Caco-2 (cell line): ENCODE measurements at regions not wholly inside any gene's neighbourhood (a gene's known extent, or its start where the extent isn't known, plus 50 kb on each side); places are given as distances from the start of the nearest gene placed in this dataset.

Experiments used
- BruUV-seq: library from RNA; stranded (reverse); fragments of 400-500 nt; replicated peaks from 2 replicates; lab custom pipeline; 2021; lab: Mats Ljungman, UMichigan
- CTCF ChIA-PET: fragments of 300-600 bp; sonication (Branson Sonifier 250); formaldehyde crosslinking; loops from one replicate; lab custom pipeline; 2022; ENCODE audit warnings: antibody characterized with exemption; lab: Charles Lee
- POLR2A ChIA-PET: fragments of 300-600 bp; sonication (Branson Sonifier 250); formaldehyde crosslinking; loops from one replicate; lab custom pipeline; 2022; ENCODE audit warnings: antibody characterized with exemption; lab: Charles Lee
- DNase-seq, 2 experiments: peaks; one replicate each; pipeline versions ENCODE4 v3.0.0 to v3.0.0-alpha.2; 2020 to 2022
- H3K27me3 ChIP-seq: replicated peaks from 2 replicates; pipeline ENCODE4 v1.6.0; 2011; ENCODE audit warnings: low read length; ENCODE audit not compliant: control insufficient read depth, insufficient read depth
- H3K36me3 ChIP-seq: 2 replicates; pipeline ENCODE4 v1.5.1; 2011; ENCODE audit warnings: low read length; ENCODE audit not compliant: control insufficient read depth, insufficient read depth
- H3K4me1 ChIP-seq: fragments of 250-450 bp; sonication (Bioruptor Pico); 2 replicates; pipeline ENCODE4 v1.5.1; 2020; ENCODE audit warnings: mild to moderate bottlenecking
- H3K4me3 ChIP-seq: 2 replicates; pipeline ENCODE4 v1.5.1; 2011; ENCODE audit warnings: low read depth, mild to moderate bottlenecking, control low read depth, low read length
- H3K9me3 ChIP-seq: fragments of 250-450 bp; sonication (Bioruptor Pico); 2 replicates; pipeline ENCODE4 v1.5.1; 2020; ENCODE audit warnings: mild to moderate bottlenecking, moderate library complexity
- H3K27ac Mint-ChIP-seq: one replicate; pipeline ENCODE4 v1.8.0; 2022; ENCODE audit warnings: mixed read lengths; ENCODE audit not compliant: unreplicated experiment
- H3K27me3 Mint-ChIP-seq: one replicate; pipeline ENCODE4 v1.8.0; 2022; ENCODE audit warnings: mixed read lengths; ENCODE audit not compliant: insufficient read depth, unreplicated experiment
- H3K36me3 Mint-ChIP-seq: one replicate; pipeline ENCODE4 v1.8.0; 2022; ENCODE audit warnings: mild to moderate bottlenecking, mixed read lengths; ENCODE audit not compliant: insufficient read depth, unreplicated experiment
- H3K4me1 Mint-ChIP-seq: one replicate; pipeline ENCODE4 v1.8.0; 2022; ENCODE audit warnings: low read depth, mixed read lengths; ENCODE audit not compliant: unreplicated experiment
- H3K4me3 Mint-ChIP-seq: one replicate; pipeline ENCODE4 v1.8.0; 2022; ENCODE audit warnings: mild to moderate bottlenecking, moderate library complexity, mixed read lengths; ENCODE audit not compliant: unreplicated experiment
- H3K9me3 Mint-ChIP-seq: one replicate; pipeline ENCODE4 v1.8.0; 2022; ENCODE audit warnings: mixed read lengths; ENCODE audit not compliant: unreplicated experiment
- intact Hi-C: fragments of 100-400 bp; cut with micrococcal nuclease; formaldehyde crosslinking; loops from one replicate; pipeline ENCODE4 v1.10.0; 2022; ENCODE audit not compliant: unreplicated experiment
- TF ChIP-seq, protein P1 (sequence below), 2 experiments: fragments of 200-600 bp in 1 of 2; IDR thresholded peaks; 1 replicate in 1 of 2; 2 replicates in 1 of 2; pipeline versions ENCODE4 v1.5.1 to v1.8.0; 2011 to 2022; ENCODE audit warnings: antibody characterized with exemption in 1 of 2, control low read depth in 1 of 2, inconsistent platforms in 1 of 2, low read depth in 1 of 2, low read length in 1 of 2, mild to moderate bottlenecking in 1 of 2, moderate library complexity in 1 of 2; ENCODE audit not compliant: insufficient read depth in 1 of 2, severe bottlenecking in 1 of 2, unreplicated experiment in 1 of 2

DNA sequence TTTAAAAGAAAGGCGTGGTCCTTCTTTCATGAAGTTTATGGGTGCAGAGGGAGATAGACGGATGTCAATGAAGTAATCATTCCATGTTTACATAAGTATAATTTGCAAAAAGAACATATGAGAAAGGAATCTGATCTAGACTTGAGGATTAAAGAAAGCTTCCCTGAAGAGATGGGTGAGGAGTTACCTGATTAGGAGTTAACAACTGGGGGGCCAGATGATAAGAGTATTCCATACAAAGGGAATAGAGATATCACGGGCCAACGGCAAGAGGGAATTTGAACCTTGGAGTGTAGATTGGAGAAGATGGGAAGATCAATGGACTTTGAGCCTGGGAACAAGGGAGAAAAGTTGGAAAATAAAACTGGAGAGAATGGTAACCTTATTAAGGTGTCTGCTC is 1959.9 kb upstream of the WWC1 start:
- H3K4me3 Mint-ChIP-seq = no peak overlapping the region
- Histone ChIP-seq H3K4me1 (no peaks in the 10 kb centered on the region), H3K27me3 (no peaks in the 10 kb centered on the region), H3K36me3 (no peaks in the 10 kb centered on the region), H3K4me3 (no peak overlapping the region), H3K9me3 (no peaks in the 10 kb centered on the region)
- DNase-seq = no peak
- H3K36me3 Mint-ChIP-seq = no peaks in the 10 kb centered on the region
- peaks cover 9% of the 10 kb centered on the region for H3K9me3 Mint-ChIP-seq
- H3K4me1 Mint-ChIP-seq = peaks cover 8% of the 10 kb centered on the region
- intact Hi-C loops = no loop called here
- BruUV-seq = no TSS peak
- H3K27ac Mint-ChIP-seq = no peak overlapping the region
- ChIA-PET POLR2A (no interaction called here), CTCF (no interaction called here)
- TF ChIP-seq, protein P1, sequence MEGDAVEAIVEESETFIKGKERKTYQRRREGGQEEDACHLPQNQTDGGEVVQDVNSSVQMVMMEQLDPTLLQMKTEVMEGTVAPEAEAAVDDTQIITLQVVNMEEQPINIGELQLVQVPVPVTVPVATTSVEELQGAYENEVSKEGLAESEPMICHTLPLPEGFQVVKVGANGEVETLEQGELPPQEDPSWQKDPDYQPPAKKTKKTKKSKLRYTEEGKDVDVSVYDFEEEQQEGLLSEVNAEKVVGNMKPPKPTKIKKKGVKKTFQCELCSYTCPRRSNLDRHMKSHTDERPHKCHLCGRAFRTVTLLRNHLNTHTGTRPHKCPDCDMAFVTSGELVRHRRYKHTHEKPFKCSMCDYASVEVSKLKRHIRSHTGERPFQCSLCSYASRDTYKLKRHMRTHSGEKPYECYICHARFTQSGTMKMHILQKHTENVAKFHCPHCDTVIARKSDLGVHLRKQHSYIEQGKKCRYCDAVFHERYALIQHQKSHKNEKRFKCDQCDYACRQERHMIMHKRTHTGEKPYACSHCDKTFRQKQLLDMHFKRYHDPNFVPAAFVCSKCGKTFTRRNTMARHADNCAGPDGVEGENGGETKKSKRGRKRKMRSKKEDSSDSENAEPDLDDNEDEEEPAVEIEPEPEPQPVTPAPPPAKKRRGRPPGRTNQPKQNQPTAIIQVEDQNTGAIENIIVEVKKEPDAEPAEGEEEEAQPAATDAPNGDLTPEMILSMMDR (IDR thresholded peaks at IDR 0.05; ENCODE audit: insufficient read depth in 1 of 2, low read depth in 1 of 2, low read length in 1 of 2, severe bottlenecking in 1 of 2, unreplicated experiment in 1 of 2) = no peak
- H3K27me3 Mint-ChIP-seq = no peaks in the 10 kb centered on the region

- Histone ChIP-seq H3K4me3 (no peak overlapping the region), H3K9me3 (no peaks in the 10 kb centered on the region), H3K36me3 (no peaks in the 10 kb centered on the region), H3K27me3 (no peaks in the 10 kb centered on the region; the same call in 1 of the 2 replicates), H3K4me1 (no peaks in the 10 kb centered on the region)
- H3K27me3 Mint-ChIP-seq = no peaks in the 10 kb centered on the region
- H3K9me3 Mint-ChIP-seq = no peaks in the 10 kb centered on the region
- ChIA-PET CTCF (no interaction called here), POLR2A (no interaction called here)
- DNase-seq = no peak
- intact Hi-C loops = no loop called here
- no peaks in the 10 kb centered on the region for H3K4me1 Mint-ChIP-seq
- H3K27ac Mint-ChIP-seq = no peak overlapping the region
- no peak overlapping the region for H3K4me3 Mint-ChIP-seq
- TF ChIP-seq, protein P1 (IDR thresholded peaks at IDR 0.05; ENCODE audit: insufficient read depth in 1 of 2, low read depth in 1 of 2, low read length in 1 of 2, severe bottlenecking in 1 of 2, unreplicated experiment in 1 of 2) = no peak
- BruUV-seq = no TSS peak
- H3K36me3 Mint-ChIP-seq = no peaks in the 10 kb centered on the region
Observed at GRCh38 chr5:166338801-166339200, 1952.6 kb upstream of the WWC1 start.

- no peaks in the 10 kb centered on the region for H3K27me3 Mint-ChIP-seq
- DNase-seq = no peak
- Histone ChIP-seq H3K27me3 (no peaks in the 10 kb centered on the region; the same call in 1 of the 2 replicates), H3K4me3 (no peak overlapping the region), H3K36me3 (no peaks in the 10 kb centered on the region), H3K9me3 (no peaks in the 10 kb centered on the region), H3K4me1 (no peaks in the 10 kb centered on the region)
- intact Hi-C loops = no loop called here
- TF ChIP-seq, protein P1 (IDR thresholded peaks at IDR 0.05; ENCODE audit: insufficient read depth in 1 of 2, low read depth in 1 of 2, low read length in 1 of 2, severe bottlenecking in 1 of 2, unreplicated experiment in 1 of 2) = no peak
- H3K36me3 Mint-ChIP-seq = no peaks in the 10 kb centered on the region
- H3K9me3 Mint-ChIP-seq = no peaks in the 10 kb centered on the region
- no peak overlapping the region for H3K27ac Mint-ChIP-seq
- H3K4me1 Mint-ChIP-seq = no peaks in the 10 kb centered on the region
- H3K4me3 Mint-ChIP-seq = no peak overlapping the region
- ChIA-PET POLR2A (no interaction called here), CTCF (no interaction called here)
- BruUV-seq = no TSS peak
Observed at GRCh38 chr5:166340039-166340438, 1951.4 kb upstream of the WWC1 start.
